HG03060 (cell line): ENCODE measurements at regions not wholly inside any gene's neighbourhood (a gene's known extent, or its start where the extent isn't known, plus 50 kb on each side); places are given as distances from the start of the nearest gene placed in this dataset.
"Not testable (repeated sequence)": the region's sequence is repeated elsewhere in the genome, so short reads cannot be mapped to it uniquely, and the experiment has no call there.

Source experiments
- ATAC-seq: cut with Tn5 transposase; IDR thresholded peaks from one replicate; pipeline ENCODE4 v1.9.1; 2021; ENCODE audit warnings: low read depth, moderate number of reproducible peaks; ENCODE audit not compliant: unreplicated experiment

GRCh38 chr11:92588393-92588792, 363.8 kb downstream of the FAT3 start:
- ATAC-seq = no peak

GRCh38 chr11:92589512-92589911, 364.9 kb downstream of the FAT3 start:
- no peak for ATAC-seq

GRCh38 chr11:92591521-92591920, 366.9 kb downstream of the FAT3 start:
- ATAC-seq = no peak

GRCh38 chr11:92594251-92594650, 369.6 kb downstream of the FAT3 start:
- ATAC-seq = no peak

- ATAC-seq = no peak
Observed at GRCh38 chr11:92595052-92595451, 370.4 kb downstream of the FAT3 start.

- ATAC-seq = no peak
Observed at GRCh38 chr11:92596596-92597317, 372.1 kb downstream of the FAT3 start.

- no peak for ATAC-seq
Observed at GRCh38 chr11:92601048-92601447, 368.4 kb upstream of the MTNR1B start.

- ATAC-seq = no peak
Observed at GRCh38 chr11:92605667-92606066, 363.8 kb upstream of the MTNR1B start.

- no peak for ATAC-seq
Observed at GRCh38 chr11:92607969-92608722, 361.3 kb upstream of the MTNR1B start.

GRCh38 chr11:92611157-92611556, 358.3 kb upstream of the MTNR1B start:
- no peak for ATAC-seq

- ATAC-seq = not testable (repeated sequence)
Observed at GRCh38 chr11:92618020-92618419, 351.4 kb upstream of the MTNR1B start.

- ATAC-seq = no peak
Observed at GRCh38 chr11:92623055-92623454, 346.4 kb upstream of the MTNR1B start.

- no peak for ATAC-seq
Observed at GRCh38 chr11:92625894-92626293, 343.6 kb upstream of the MTNR1B start.

- ATAC-seq = no peak
Observed at GRCh38 chr11:92626624-92627023, 342.8 kb upstream of the MTNR1B start.

- ATAC-seq = no peak
Observed at GRCh38 chr11:92627615-92628256, 341.7 kb upstream of the MTNR1B start.

- ATAC-seq = no peak
Observed at GRCh38 chr11:92628401-92629292, 340.8 kb upstream of the MTNR1B start.

- ATAC-seq = no peak
Observed at GRCh38 chr11:92632495-92632894, 337.0 kb upstream of the MTNR1B start.

- ATAC-seq = no peak
Observed at GRCh38 chr11:92633820-92634219, 335.6 kb upstream of the MTNR1B start.

GRCh38 chr11:92636543-92637188, 332.8 kb upstream of the MTNR1B start:
- no peak for ATAC-seq

GRCh38 chr11:92638678-92639077, 330.8 kb upstream of the MTNR1B start:
- ATAC-seq = no peak
